HepG2 (cell line): ENCODE measurements at regions not wholly inside any gene's neighbourhood (a gene's known extent, or its start where the extent isn't known, plus 50 kb on each side); places are given as distances from the start of the nearest gene placed in this dataset.

Source experiments
- ATAC-seq: fragments of 200-7000 bp; cut with Tn5 transposase; 3 replicates; pipeline ENCODE4 v1.9.1; 2020; ENCODE audit warnings: mild to moderate bottlenecking, moderate library complexity
- BruUV-seq: library from RNA; stranded (reverse); fragments of 400-500 nt; replicated peaks from 2 replicates; lab custom pipeline; 2021; lab: Mats Ljungman, UMichigan
- CTCF ChIA-PET: fragments of 300-600 bp; formaldehyde crosslinking; extraction: SDS; loops from one replicate; lab custom pipeline; 2021; ENCODE audit warnings: low total read pairs, inconsistent platforms, low intra/inter-chr PET ratio; lab: Yijun Ruan, JAX
- POLR2A ChIA-PET: fragments of 350-600 bp; sonication (Branson Sonifier 250); formaldehyde crosslinking; loops from one replicate; lab custom pipeline; 2020; ENCODE audit warnings: antibody characterized with exemption, inconsistent platforms; lab: Yijun Ruan, JAX
- DNase-seq: peaks from one replicate; pipeline ENCODE4 v3.0.0-alpha.2; 2015; ENCODE audit warnings: low spot score
- FAIRE-seq: peaks from 3 replicates; lab custom pipeline; 2011; peaks lifted over from hg19 to GRCh38; lab: Jason Lieb, UNC
- H2AFZ ChIP-seq: one replicate; pipeline ENCODE4 v1.6.1; 2011; ENCODE audit warnings: low read length, inconsistent platforms
- H3K27ac ChIP-seq: fragments of 300-600 bp; 3 replicates; pipeline ENCODE4 v1.8.0; 2011; ENCODE audit warnings: mixed run types, mild to moderate bottlenecking, mixed read lengths, low read length, inconsistent platforms; ENCODE audit not compliant: insufficient read depth; ENCODE audit errors: extremely low read length
- H3K27me3 ChIP-seq, 2 experiments: fragments of 200-600 bp in 1 of 2; 2 replicates in 1 of 2; 3 replicates in 1 of 2; pipeline versions ENCODE4 v1.6.0 to v1.8.0; 2011; ENCODE audit warnings: low read length in 2 of 2, mild to moderate bottlenecking in 2 of 2, moderate library complexity in 2 of 2, inconsistent platforms in 1 of 2; ENCODE audit not compliant: insufficient read depth in 2 of 2, control insufficient read depth in 1 of 2
- H3K36me3 ChIP-seq, 2 experiments: fragments of 200-600 bp in 1 of 2; replicated peaks in 1 of 2; 2 replicates in 1 of 2; 3 replicates in 1 of 2; pipeline versions ENCODE4 v1.5.1 to v1.8.0; 2011; ENCODE audit warnings: low read length in 2 of 2, inconsistent platforms in 1 of 2; ENCODE audit not compliant: insufficient read depth in 2 of 2, control insufficient read depth in 1 of 2
- H3K4me1 ChIP-seq: 2 replicates; pipeline ENCODE4 v1.5.1; 2012; ENCODE audit warnings: low read length, inconsistent platforms; ENCODE audit not compliant: insufficient read depth
- H3K4me2 ChIP-seq: 2 replicates; pipeline ENCODE4 v1.6.0; 2011; ENCODE audit warnings: low read depth, low read length, inconsistent platforms
- H3K4me3 ChIP-seq, 3 experiments: fragments of 200-600 bp in 1 of 3; sonication (generic), shearing (Covaris generic) in 1 of 3; replicated peaks in 1 of 3; 2 replicates each; pipeline ENCODE4 v1.5.1; 2011 to 2016; ENCODE audit warnings: low read length in 3 of 3, inconsistent platforms in 2 of 3, low read depth in 2 of 3, mild to moderate bottlenecking in 2 of 3, control low read depth in 1 of 3, mixed read lengths in 1 of 3; ENCODE audit not compliant: insufficient read depth in 1 of 3
- H3K79me2 ChIP-seq: one replicate; pipeline ENCODE4 v1.6.1; 2011; ENCODE audit warnings: low read length, inconsistent platforms; ENCODE audit not compliant: insufficient read depth
- H3K9ac ChIP-seq: 2 replicates; pipeline ENCODE4 v1.6.0; 2011; ENCODE audit warnings: mild to moderate bottlenecking, low read depth, low read length, inconsistent platforms; ENCODE audit not compliant: insufficient read depth
- H3K9me3 ChIP-seq: 2 replicates; pipeline ENCODE4 v1.5.1; 2012; ENCODE audit warnings: mild to moderate bottlenecking, low read length
- H4K20me1 ChIP-seq: 2 replicates; pipeline ENCODE4 v1.6.0; 2011; ENCODE audit warnings: inconsistent platforms, mild to moderate bottlenecking, low read length, moderate library complexity; ENCODE audit not compliant: insufficient read depth
- AKAP8 ChIP-seq: sonication (generic); formaldehyde crosslinking; IDR thresholded peaks from 2 replicates; pipeline ENCODE4 v1.5.1; 2020; ENCODE audit warnings: mild to moderate bottlenecking, missing genetic modification reagents
- ATF3 ChIP-seq: sonication (generic); formaldehyde crosslinking; IDR thresholded peaks from 2 replicates; pipeline ENCODE4 v1.4.0; 2020; ENCODE audit warnings: missing genetic modification reagents
- CAMTA2 ChIP-seq: sonication (generic); formaldehyde crosslinking; IDR thresholded peaks from 2 replicates; pipeline ENCODE4 v1.4.0; 2020; ENCODE audit warnings: mild to moderate bottlenecking, missing genetic modification reagents, borderline replicate concordance
- CREM ChIP-seq, 2 experiments: sonication (generic) in 1 of 2; formaldehyde crosslinking in 1 of 2; IDR thresholded peaks; 2 replicates each; pipeline versions ENCODE4 v1.4.0 to v1.6.1; 2016 to 2020; ENCODE audit warnings: antibody characterized with exemption in 1 of 2, mild to moderate bottlenecking in 1 of 2, missing genetic modification reagents in 1 of 2
- ETS1 ChIP-seq: sonication (generic); formaldehyde crosslinking; IDR thresholded peaks from 2 replicates; pipeline ENCODE4 v1.4.0; 2020; ENCODE audit warnings: missing genetic modification reagents
- MYC ChIP-seq: sonication (generic); formaldehyde crosslinking; IDR thresholded peaks from 2 replicates; pipeline ENCODE4 v1.9.0; 2021; ENCODE audit warnings: missing genetic modification reagents, borderline replicate concordance
- NR2C2 ChIP-seq: sonication (generic); formaldehyde crosslinking; IDR thresholded peaks from 2 replicates; pipeline ENCODE4 v1.4.0; 2020; ENCODE audit warnings: missing genetic modification reagents, mild to moderate bottlenecking, moderate library complexity, borderline replicate concordance
- NR2F1 ChIP-seq, 2 experiments: fragments of 450-650 bp in 1 of 2; formaldehyde crosslinking in 1 of 2; IDR thresholded peaks; 2 replicates each; pipeline versions ENCODE4 v1.5.0 to v1.6.1; 2016 to 2020; ENCODE audit warnings: mild to moderate bottlenecking in 1 of 2, missing compliant biosample characterization in 1 of 2, missing genetic modification reagents in 1 of 2, moderate library complexity in 1 of 2
- RBFOX2 ChIP-seq: fragments of 200-400 bp; formaldehyde crosslinking; IDR thresholded peaks from 2 replicates; pipeline ENCODE4 v1.6.1; 2017; ENCODE audit warnings: low read depth, mild to moderate bottlenecking, low read length
- RXRA ChIP-seq: sonication (generic); formaldehyde crosslinking; IDR thresholded peaks from 2 replicates; pipeline ENCODE4 v1.5.1; 2020; ENCODE audit warnings: missing genetic modification reagents
- SKI ChIP-seq: fragments of 450-650 bp; IDR thresholded peaks from one replicate; pipeline ENCODE4 v1.6.1; 2018; ENCODE audit warnings: mild to moderate bottlenecking; ENCODE audit not compliant: partially characterized antibody
- STAT6 ChIP-seq: sonication (generic); formaldehyde crosslinking; IDR thresholded peaks from 2 replicates; pipeline ENCODE4 v1.4.0; 2020; ENCODE audit warnings: missing genetic modification reagents, mild to moderate bottlenecking, borderline replicate concordance
- ZNF563 ChIP-seq: sonication (generic); formaldehyde crosslinking; IDR thresholded peaks from 2 replicates; pipeline ENCODE4 v1.8.0; 2022; ENCODE audit warnings: mild to moderate bottlenecking, moderate library complexity, missing genetic modification reagents
- ZNF607 ChIP-seq: sonication (generic); formaldehyde crosslinking; IDR thresholded peaks from 2 replicates; pipeline ENCODE4 v1.5.1; 2020; ENCODE audit warnings: missing genetic modification reagents, mild to moderate bottlenecking, borderline replicate concordance
- ZNF619 ChIP-seq: sonication (generic); formaldehyde crosslinking; IDR thresholded peaks from 2 replicates; pipeline ENCODE4 v1.4.0; 2020; ENCODE audit warnings: mild to moderate bottlenecking, missing genetic modification reagents
- ZNF747 ChIP-seq: sonication (generic); formaldehyde crosslinking; IDR thresholded peaks from 2 replicates; pipeline ENCODE4 v1.8.1; 2023; ENCODE audit warnings: missing genetic modification reagents, mild to moderate bottlenecking, borderline replicate concordance
- WGBS: methylation state at CpG from one replicate; pipeline ENCODE4 v1.1.6; 2017; ENCODE audit warnings: low lambda C conversion rate; 5-methylcytosine and 5-hydroxymethylcytosine counted together
- in situ Hi-C: cut with HindIII; loops from 2 replicates; pipeline ENCODE4 v1.10.0; 2017; ENCODE audit warnings: low pct_unique_long_range_greater_than_20kb; ENCODE audit not compliant: extremely low pct_ligation_motif_present
- intact Hi-C: fragments of 100-400 bp; cut with micrococcal nuclease; formaldehyde crosslinking; loops from one replicate; pipeline ENCODE4 v1.10.0; 2022; ENCODE audit not compliant: unreplicated experiment

GRCh38 chr12:113766131-113766878, 199.8 kb downstream of the RBM19 start:
- intact Hi-C loops, result loop anchor here (2.0 kb wide), 1 partner anchor 42 kb away; no protein-coding TSS in a partner anchor
- ChIA-PET CTCF (no interaction called here), POLR2A (interaction anchor here (0.8 to 1.7 kb wide), 5 partner anchors 9 to 42 kb away, joined by 5 to 9 read pairs (median 6); no protein-coding TSS in a partner anchor)
- H3K27me3 ChIP-seq, result no peaks in the 10 kb centered on the region
- peak; percentile 87 for DNase-seq
- H3K4me2 ChIP-seq, result peak overlapping the region; percentile 84
- peaks cover 96% of the 10 kb centered on the region for H3K4me1 ChIP-seq
- no peaks in the 10 kb centered on the region for H3K79me2 ChIP-seq
- BruUV-seq, result no TSS peak
- no peaks in the 10 kb centered on the region for H3K9me3 ChIP-seq
- H3K4me3 ChIP-seq, result peak overlapping the region in 2 of 3 experiments; percentile 14 to 42; a peak in 1 of 6 replicates
- H3K27ac ChIP-seq, result peak overlapping the region; percentile 76
- no peaks in the 10 kb centered on the region; a peak in 2 of 5 replicates for H3K36me3 ChIP-seq
- ATAC-seq, result peak; percentile 90
- no peaks in the 10 kb centered on the region for H4K20me1 ChIP-seq
- in situ Hi-C loops, result no loop called here
- 4% methylated on average over 28 of the region's 36 CpGs for WGBS
- FAIRE-seq, result peak; percentile 46
- peak overlapping the region; percentile 68 for H3K9ac ChIP-seq
- no peak overlapping the region for H2AFZ ChIP-seq
- TF ChIP-seq ZNF607 (peak; percentile 57; the same call in 1 of the 2 replicates), AKAP8 (CRISPR knock-in tag) (0 out of 2 replicates have a peak, but pooled peaks have one; percentile 9), NR2F1 (CRISPR knock-in tag; IDR thresholded peaks at IDR 0.05) (peak in 1 of 2 experiments; percentile 37; a peak in 1 of 4 replicates), STAT6 (CRISPR knock-in tag) (0 out of 2 replicates have a peak, but pooled peaks have one; percentile 46), RXRA (CRISPR knock-in tag) (peak; percentile 81), ETS1 (CRISPR knock-in tag) (no peak), SKI (peak; percentile 86), NR2C2 (0 out of 2 replicates have a peak, but pooled peaks have one; percentile 16), ZNF619 (0 out of 2 replicates have a peak, but pooled peaks have one; percentile 46), ZNF563 (CRISPR knock-in tag) (peak; percentile 38; the same call in 1 of the 2 replicates), ATF3 (no peak), RBFOX2 (0 out of 2 replicates have a peak, but pooled peaks have one; percentile 2), CREM (IDR thresholded peaks at IDR 0.05) (0 out of 2 replicates have a peak, but pooled peaks have one; percentile 17), CREM (CRISPR knock-in tag; IDR thresholded peaks at IDR 0.05) (no peak), CAMTA2 (no peak), MYC (CRISPR knock-in tag) (peak; percentile 42; the same call in 1 of the 2 replicates), ZNF747 (CRISPR knock-in tag) (no peak)
